DMS 273 (cell line): ENCODE measurements at regions not wholly inside any gene's neighbourhood (a gene's known extent, or its start where the extent isn't known, plus 50 kb on each side); places are given as distances from the start of the nearest gene placed in this dataset.

Experiments
- DNase-seq: peaks from one replicate; lab custom pipeline; 2025; ENCODE audit not compliant: unreplicated experiment; lab: John Stamatoyannopoulos, UW

DNA sequence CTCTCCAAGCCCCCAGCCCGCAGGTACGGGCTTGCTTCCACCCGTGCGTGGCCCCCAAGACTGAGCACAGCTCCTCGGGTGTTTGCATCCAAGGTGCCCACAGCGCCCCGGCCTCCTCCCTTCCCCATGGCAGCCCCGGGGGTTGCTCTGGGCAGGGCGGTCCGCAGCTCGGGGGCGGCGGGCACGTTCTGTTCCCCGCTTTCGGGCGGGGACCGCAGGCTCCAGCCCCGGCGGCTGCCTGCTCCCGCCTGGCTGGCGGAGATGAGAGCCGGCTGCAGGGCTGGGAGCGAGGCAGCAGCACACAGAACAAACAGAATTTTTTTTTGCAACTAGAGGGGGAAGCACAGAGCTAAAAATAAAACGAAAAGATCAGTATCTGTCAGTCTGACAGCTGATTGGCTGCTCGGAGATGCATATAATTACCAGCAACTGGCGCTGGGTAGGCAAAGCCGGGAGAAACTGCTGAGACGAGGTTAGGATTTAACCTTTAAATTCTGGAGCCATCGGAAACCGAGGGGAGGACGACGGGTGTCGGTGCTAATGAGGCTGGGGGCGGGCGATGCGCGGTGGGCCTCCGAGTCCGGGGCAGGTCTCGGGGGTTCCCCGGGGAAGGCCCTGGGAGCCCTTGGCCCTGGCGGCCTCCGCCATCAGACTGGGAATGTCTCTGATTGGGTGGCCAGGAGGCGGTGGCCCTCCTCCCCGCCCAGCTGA, 142.7 kb upstream of the IER5L start:
- DNase-seq = peak; percentile 90

DNA sequence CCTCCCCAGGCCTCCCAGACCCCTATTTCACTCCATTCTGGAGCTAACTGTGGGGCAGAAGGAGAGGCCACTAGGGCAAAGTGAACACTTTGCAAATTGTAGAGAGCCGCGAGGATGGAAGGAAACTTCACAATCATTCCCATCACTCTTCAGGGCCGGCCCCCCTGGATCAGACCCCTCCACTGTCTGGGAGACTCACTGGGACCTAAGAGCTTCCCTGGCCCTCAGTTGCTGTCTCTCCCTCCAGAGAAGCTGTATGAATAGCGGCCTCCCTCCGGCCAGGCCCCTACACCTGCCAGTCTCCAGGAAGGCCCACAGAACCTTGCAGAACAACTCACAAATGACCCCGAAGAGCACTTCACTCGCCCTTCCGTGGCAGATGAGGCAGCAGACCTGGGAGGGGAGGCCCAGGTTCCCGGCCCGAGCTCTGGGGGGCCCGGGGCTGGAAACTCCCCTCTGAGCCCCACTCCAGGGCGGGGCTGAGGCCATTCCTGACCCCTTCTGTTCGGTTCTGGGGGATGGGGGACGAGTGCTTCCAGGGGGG, 141.9 kb upstream of the IER5L start:
- DNase-seq = peak; percentile 27

DNA sequence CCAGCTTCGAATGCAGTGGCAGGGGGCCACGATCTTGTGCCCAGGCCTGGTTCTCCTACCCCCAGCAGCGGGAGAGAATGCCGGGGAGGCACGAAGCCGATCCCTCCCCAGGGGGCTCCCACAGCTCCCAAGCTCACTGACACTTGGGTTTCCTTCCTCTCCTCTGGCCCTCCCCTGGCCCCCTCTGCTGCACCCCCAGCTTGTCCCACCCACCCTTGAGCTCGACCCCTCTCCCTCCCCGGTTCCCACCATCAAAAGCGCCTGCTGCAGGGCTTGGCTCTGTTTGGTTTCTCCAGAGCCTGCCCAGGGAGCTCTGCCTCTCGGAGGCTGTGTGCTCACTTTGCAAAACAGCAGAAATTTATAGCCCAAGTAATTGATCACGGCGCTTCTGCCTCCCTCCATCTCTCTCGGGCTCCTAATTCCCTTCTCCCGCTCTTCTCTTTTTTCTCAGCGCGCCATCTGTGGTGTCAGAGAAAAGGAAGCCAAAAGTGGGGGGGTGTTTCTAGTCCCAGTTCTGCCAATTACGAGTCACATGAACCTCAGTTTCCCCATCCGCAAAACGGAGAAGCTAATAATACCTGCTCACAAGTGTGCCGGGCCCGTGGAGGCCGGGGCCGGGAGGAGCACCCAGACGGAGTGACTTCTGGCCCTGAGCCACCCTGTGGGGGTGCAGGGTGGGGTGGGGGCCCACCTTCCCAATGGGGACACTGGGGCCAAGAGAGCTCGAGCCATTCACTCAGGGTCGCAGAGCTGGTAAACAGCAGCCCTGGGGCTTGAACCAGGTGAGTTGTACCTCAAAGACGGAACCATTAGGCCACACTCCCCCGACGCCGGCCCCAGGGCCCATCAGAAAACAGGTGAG, 141.2 kb upstream of the IER5L start:
- DNase-seq = no peak

DNA sequence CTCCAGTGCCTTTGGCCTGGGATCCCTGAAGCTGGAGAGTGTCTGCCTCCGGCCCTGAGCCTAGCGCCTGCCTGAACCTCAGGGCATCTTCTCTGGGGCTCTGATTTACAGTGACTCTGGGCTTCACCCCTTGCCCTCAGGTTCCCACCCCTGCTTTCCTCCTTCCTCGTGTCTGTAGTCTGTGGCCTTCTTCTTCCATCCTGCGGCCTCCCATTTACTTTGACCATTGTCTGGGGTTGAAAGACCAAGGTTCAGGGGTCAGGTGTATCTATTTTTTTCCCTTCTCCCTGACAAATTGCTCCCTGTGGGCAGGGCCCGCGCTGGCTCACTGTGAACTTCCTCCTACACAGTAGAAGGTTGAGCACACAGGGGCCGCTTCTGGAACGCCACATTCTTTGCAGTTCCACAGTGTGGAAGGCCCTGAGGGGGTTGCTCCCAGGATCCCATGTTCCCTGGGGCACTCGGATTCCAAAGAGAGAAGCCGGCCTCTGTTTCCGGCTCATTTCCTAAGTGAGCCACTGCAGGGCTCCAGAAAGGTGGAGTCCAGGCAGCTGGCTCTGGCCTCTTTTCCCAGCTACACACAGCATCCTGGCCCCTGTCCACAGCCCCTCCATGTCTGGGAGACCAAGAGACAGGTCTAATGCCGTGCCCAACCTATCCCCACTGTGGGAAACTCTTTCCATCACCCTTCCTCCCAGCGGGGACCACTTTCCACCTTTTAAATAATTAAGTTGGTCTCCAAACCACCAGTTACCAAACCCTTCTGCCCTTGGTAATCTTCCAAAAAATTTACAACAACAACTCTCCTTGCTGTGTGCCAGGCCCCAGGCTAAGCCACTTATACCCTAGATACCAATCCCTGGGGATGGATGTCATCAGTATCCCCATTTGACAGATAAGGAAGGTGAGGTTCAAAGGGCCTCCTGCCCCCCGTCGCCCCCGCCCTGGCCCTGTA, 140.3 kb upstream of the IER5L start:
- no peak for DNase-seq

DNA sequence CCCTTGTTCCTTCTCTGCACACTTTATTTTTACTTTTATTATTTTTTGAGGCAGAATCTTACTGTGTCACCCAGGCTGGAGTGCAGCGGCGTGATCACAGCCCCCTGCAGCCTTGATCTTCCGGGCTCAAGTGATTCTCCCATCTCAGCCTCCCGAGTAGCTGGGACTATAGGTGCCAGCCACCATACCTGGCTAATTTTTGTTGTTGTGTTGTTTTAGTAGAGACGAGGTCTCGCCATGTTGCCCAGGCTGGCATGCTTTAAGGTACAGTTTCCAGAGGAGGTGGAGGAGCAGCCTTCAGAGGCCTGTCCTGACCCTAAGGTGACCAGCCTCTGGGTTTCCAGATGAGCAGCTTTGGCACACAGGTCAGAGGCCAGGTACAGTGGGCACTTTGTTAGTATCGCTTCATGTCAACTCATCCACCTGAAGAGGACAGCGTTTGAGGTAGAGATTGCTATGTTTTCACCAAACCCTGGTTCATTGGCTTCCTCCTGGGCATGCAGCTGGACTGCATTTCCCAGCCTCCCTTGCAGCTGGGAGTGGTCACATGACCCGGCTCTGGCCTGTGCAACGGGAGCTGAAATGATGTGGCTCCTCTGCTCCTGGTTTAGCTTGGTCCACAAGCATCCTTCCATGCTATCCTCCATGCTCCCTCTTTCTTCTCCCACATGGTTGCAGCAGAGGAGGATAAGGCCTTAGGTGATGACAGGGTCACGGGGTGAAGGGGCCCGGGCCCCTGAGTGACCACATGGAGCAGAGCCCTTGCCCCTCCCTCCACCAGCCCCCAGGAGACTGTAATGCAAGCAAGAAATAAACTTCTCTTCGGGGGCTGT, 139.3 kb upstream of the IER5L start:
- DNase-seq = peak; percentile 65

DNA sequence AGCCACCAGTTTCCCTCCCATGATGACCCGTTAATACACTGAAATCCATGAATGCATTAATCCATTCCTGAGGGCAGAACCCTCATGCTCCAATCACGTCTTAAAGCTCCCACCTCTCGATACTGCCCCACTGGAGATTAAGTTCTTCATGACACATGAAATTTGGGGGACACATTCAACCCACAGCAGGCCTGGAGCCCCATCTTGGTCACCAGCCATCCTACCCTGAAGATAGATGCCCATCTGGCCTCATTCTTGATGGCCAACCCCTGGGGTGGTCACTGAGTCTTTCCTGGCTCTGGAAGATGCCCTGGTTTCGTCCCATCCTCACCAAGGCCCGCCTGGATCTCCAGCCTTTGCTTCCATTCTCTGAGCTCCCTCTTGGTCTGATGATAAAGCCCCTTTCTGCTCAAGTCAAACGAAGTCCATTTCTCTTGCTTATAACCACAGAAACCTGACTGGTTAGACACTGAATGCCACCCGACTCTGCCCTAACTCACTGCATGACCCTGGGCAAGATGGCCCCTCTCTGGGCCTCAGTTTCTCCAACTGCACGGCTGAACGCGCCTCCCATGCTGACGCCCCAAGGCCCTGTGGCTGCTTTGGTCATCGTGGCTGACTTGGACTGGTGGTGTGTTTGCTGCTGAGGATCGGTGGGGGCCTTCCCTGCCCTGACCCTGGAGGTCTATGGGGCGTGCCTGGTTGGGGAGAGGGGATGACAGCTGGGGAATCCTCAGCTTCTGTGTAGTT, 138.4 kb upstream of the IER5L start:
- no peak for DNase-seq

DNA sequence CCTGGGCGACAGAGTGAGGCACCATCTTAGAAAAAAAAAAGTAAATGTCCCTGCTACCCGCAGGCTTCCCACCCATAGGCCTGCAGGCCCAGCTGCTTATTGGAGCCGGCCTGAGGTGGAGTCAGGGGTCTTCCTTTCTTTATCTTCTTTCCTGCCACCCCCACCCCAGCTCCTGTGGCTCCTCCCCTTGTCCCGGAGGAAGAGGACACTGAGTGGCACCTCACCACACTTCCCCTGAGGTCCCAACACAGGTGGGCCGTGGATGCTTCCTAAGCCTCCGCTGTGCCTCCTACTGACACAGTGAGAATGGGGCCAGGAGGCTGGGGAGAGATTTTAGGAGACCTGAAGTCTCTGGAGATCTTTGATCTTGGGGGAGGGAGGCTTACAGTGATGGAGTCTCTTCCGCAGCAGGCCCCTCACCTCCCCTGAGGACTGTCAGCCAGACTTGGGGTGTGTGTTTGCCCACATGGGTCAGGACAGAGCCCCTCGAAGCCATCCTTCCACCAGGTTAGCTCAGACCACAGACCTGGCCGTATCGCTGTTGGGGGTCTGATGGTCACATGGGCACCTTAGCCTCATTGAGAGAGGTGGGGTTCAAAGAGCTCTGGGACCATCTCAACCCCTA, 135.4 kb upstream of the IER5L start:
- DNase-seq = no peak

DNA sequence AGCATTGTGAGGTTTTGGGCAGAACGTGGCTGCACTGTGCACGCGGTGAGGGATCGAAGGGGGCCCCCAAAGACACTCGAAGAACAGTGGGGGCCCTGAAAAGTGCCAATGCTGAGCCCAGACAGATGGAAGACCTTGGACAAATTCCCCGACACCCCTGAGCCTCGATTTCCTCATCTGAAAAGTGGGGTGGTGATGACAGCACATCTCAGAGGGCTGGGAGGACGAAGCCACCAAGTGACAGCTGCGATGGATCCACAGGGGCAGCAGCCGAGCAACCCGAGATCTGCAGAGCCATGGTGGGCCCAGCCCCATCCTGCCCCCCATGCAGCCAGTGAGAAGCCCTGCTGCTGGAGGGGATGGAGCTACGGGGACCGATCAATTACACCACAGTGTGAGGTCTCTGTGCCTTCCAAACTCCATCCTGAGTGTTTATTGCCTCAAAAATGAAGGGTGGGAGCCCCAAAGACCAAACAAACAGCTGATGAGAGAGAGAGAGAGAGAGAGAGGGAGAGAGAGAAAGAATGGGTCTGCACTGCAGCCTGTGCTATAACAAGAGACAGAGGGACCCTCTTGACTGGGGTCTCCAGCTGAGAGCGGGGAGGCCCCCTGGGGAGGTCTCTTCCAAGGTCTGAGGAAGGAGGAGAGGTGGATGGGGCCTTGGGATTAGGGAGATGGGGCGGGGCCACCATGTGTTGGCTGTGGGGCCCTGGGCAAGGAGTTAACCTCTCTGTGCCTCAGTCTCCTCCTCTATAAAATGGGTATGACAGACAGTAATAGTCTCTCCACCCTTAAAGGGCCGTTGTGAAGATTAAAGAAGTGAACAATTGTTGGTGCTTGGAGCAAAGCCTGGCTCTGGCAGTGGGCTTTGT, 134.4 kb upstream of the IER5L start:
- DNase-seq = no peak

DNA sequence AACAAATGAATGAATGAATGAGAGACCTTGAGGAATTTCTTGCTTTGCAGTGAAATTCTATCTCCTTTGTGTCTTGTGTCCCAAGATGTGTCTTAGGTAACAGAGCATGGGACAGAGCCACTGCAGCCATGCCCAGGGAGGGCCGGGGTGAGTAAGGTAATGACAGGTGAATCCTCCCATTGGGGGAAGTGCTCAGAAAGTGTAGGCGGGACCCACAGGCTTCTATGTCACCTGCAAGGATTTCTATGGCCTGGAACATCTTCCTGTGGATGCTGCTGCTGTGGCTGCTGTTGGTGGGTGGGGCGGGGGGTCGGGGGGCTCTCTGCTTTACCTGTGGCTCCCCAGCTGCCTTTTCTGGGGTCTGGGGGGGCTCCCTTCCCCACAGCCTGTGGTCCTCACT, 133.6 kb upstream of the IER5L start:
- no peak for DNase-seq

DNA sequence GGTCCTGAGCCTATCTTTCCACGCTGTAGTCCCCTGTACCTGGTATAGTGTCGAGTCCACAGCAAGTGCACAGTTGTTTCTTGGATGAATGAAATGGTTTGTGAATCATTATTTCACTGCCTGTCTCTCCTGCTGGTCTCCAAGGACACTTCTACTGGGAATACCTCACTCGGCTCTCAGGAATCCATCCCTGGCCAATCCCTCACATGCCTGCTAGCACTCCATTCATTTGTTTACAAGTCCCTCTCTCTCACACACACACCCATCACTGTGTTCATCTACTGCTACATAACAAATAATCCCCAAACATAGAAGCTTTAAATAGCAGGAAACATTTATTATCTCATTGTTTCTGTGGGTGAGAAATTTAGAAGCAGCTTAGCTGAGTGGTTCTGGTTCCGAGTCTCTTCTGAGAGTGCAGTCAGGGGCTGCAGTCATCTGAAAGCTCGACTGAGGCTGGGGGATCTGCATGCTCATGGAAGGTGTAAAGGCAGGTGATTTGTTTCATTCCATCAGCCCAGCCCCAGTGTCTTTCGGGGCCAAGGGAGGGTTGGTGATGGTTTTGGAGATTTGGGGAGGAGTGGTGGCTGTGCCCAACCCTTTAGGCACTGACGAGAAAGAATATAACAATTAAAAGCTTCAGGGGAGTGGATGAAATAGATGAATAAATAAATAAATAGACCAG, 132.7 kb upstream of the IER5L start:
- DNase-seq = no peak

DNA sequence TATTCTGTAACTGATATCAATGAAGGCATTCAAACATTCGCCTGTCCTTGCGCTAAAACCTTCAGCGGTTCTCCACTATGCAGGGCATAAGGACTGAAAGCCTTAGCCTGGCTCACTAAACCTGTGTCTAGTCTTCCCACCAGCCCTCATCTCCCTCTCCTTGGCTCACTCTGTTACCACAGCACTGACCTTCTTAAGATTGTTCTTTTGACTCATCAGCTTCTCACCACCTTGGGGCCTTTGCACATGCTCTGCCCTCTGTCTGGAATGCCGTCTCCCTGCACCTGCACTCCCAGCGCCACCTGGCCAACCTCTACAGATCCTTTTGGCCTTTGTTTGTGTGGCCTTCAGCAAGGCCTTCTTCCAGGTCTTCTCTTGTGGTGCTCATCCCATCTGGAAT, 131.8 kb upstream of the IER5L start:
- DNase-seq = no peak

DNA sequence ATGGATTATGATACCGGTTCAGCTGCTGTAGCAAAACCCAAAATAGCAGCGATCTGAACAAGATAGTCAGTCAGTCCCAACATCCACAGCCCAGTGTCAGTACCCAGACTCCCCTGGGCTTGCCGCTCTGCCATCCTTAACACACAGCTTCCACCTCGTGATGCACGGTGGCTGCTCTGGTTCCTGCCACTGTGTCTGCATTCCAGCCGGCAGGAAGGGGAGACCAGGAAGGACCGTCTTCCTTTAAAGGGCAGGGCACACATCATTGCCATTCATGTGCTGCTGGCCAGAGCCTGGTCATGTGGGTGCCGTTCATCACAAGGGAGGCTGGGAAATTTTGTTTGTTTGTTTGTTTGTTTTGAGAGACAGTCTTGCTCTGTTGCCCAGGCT, 131.0 kb upstream of the IER5L start:
- no peak for DNase-seq

DNA sequence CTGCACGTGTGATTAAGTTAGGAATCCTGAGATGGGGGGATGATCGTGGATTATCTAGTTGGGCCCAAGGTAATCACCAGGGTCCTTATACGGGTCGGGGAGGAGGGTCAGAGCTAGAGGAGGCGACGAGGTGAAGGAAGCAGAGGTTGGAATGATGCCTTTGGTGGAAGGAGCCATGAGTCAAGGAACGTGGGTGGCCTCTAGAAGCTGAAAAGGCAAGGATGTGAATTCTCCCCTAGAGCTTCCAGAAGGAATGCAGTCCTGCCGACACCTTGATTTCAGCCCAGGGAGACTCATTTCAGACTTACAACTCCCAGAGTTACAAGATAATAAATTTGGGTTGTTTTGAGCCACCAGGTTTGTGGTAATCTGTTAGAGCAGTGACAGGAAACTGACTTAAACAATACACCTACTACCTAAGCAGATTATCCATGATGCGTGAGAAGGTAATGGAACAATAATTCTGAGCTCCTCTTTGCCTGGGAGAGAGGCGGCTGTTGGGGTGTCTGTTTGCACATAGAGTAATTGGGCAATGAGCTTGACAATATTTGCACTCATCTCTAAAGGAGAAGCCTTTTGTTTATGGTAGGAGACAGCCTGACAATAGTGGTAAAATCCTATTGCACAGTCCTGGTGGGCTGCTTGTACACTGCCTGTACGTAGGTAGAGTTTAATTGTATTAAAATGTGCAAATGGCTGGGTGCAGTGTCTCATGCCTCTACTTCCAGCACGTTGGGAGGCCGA, 129.3 kb upstream of the IER5L start:
- no peak for DNase-seq

DNA sequence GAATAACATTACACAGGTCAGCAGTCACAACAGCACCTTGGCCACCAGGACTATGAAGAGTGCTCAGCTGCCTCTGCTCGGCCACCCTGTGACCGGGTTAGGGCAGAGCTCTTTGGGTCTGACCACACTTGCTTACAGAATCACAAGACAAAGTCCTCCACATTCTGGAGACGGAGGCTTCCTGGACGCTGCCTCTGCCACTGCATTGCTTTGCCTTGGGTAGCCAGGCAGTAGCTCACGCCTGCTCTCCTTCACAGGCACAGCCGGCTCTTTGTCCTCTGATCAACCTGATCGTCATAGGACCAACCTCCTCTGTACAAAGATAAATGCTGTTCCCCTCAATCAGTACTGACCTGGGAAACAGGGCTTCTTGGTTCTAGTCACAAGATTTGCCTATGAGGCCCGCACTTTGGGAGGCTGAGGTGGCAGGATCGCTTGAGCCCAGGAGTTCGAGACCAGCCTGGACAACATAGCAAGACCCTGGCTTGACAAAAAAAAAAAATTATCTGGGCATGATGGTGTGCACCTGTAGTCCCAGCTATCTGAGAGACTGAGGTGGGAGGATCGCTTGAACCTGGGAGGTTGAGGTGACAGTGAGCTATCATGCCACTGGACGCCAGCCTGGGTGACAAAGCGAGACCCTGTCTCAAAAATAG, 128.4 kb upstream of the IER5L start:
- DNase-seq = no peak

DNA sequence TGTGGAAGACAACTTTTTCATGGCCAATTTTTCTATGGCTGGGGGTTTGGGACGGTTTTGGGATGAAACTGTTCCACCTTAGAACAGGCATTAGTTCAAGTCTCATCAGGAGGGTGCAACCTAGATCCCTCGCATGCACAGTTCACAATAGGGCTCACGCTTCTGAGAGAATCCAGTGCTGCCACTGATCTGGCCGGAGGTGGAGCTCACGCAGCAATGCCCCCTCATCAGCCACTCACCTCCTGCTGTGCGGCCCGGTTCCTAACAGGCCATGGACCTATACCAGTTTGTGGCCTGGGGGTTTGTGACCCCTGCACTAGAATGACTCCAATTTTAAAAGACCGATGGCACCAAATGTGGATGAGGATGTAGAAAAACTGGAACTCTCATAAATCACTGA, 127.2 kb upstream of the IER5L start:
- DNase-seq = no peak

DNA sequence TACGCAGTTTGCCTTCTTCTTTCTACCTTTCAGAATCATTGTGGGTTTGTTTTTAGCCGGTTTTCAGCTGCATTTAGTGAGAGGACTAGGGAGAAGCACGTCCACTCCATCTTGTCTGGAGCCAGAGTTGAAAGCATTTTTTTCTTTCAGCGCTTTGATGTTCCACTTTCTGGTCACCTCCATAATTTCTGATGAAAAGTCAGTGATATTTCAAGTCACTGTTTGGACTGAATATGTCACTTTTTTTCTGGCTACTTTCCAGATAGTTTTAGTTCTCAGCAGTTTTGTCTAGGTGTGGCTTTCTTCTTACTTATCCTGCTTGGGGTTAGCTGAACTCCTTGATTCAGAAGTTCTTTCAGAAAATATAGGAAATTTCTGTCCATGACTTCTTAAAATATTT, 123.9 kb upstream of the IER5L start:
- no peak for DNase-seq
